Trophoblast cell (in vitro differentiated cells and primary cell): ENCODE measurements at regions not wholly inside any gene's neighbourhood (a gene's known extent, or its start where the extent isn't known, plus 50 kb on each side); places are given as distances from the start of the nearest gene placed in this dataset.
"Not testable (repeated sequence)": the region's sequence is repeated elsewhere in the genome, so short reads cannot be mapped to it uniquely, and the experiment has no call there.

Experiments
- DNase-seq, 2 donors: peaks; one replicate each; pipeline ENCODE4 v3.0.0-alpha.2; 2016
- H2AFZ ChIP-seq: 2 replicates; pipeline ENCODE4 v1.6.1; 2013; ENCODE audit warnings: low read length, moderate library complexity, mild to moderate bottlenecking; ENCODE audit not compliant: insufficient read depth, poor library complexity
- H2AK5ac ChIP-seq: 2 replicates; pipeline ENCODE4 v1.6.1; 2013; ENCODE audit warnings: mild to moderate bottlenecking, low read length
- H2BK120ac ChIP-seq: 2 replicates; pipeline ENCODE4 v1.6.1; 2013; ENCODE audit warnings: low read length, mild to moderate bottlenecking, moderate library complexity; ENCODE audit not compliant: insufficient read depth, poor library complexity
- H2BK12ac ChIP-seq: 2 replicates; pipeline ENCODE4 v1.6.1; 2013; ENCODE audit warnings: mild to moderate bottlenecking, low read length, moderate library complexity
- H2BK5ac ChIP-seq: 2 replicates; pipeline ENCODE4 v1.6.1; 2013; ENCODE audit warnings: low read length, low read depth, moderate library complexity, mild to moderate bottlenecking; ENCODE audit not compliant: poor library complexity
- H3K14ac ChIP-seq: 2 replicates; pipeline ENCODE4 v1.6.1; 2013; ENCODE audit warnings: mild to moderate bottlenecking, low read length
- H3K18ac ChIP-seq: 2 replicates; pipeline ENCODE4 v1.6.1; 2013; ENCODE audit warnings: mild to moderate bottlenecking, low read length
- H3K23ac ChIP-seq: 2 replicates; pipeline ENCODE4 v1.6.1; 2013; ENCODE audit warnings: low read length
- H3K27ac ChIP-seq: 2 replicates; pipeline ENCODE4 v1.5.1; 2013; ENCODE audit warnings: low read depth, mild to moderate bottlenecking, inconsistent platforms, low read length, moderate library complexity
- H3K27me3 ChIP-seq: 2 replicates; pipeline ENCODE4 v1.6.1; 2013; ENCODE audit warnings: inconsistent platforms, mild to moderate bottlenecking, low read length, moderate library complexity; ENCODE audit not compliant: insufficient read depth
- H3K36me3 ChIP-seq, 2 experiments: 1 replicate in 1 of 2; 2 replicates in 1 of 2; pipeline ENCODE4 v1.6.1; 2013; ENCODE audit warnings: low read length in 2 of 2, mild to moderate bottlenecking in 2 of 2, moderate library complexity in 1 of 2; ENCODE audit not compliant: insufficient read depth in 2 of 2, control insufficient read depth in 1 of 2
- H3K4ac ChIP-seq: 2 replicates; pipeline ENCODE4 v1.6.1; 2013; ENCODE audit warnings: low read depth, mild to moderate bottlenecking, low read length, moderate library complexity
- H3K4me1 ChIP-seq, 2 experiments: 1 replicate in 1 of 2; 2 replicates in 1 of 2; pipeline ENCODE4 v1.6.1; 2013; ENCODE audit warnings: low read length in 2 of 2, mild to moderate bottlenecking in 2 of 2, moderate library complexity in 1 of 2; ENCODE audit not compliant: insufficient read depth in 2 of 2, control insufficient read depth in 1 of 2
- H3K4me2 ChIP-seq: 2 replicates; pipeline ENCODE4 v1.6.1; 2013; ENCODE audit warnings: inconsistent platforms, mild to moderate bottlenecking, low read length, moderate library complexity
- H3K4me3 ChIP-seq: 2 replicates; pipeline ENCODE4 v1.5.1; 2013; ENCODE audit warnings: mild to moderate bottlenecking, low read depth, low read length, inconsistent platforms
- H3K79me1 ChIP-seq: one replicate; pipeline ENCODE4 v1.6.1; 2013; ENCODE audit warnings: low read length
- H3K79me2 ChIP-seq: 2 replicates; pipeline ENCODE4 v1.6.1; 2013; ENCODE audit warnings: low read length, mild to moderate bottlenecking; ENCODE audit not compliant: control insufficient read depth, insufficient read depth, poor library complexity
- H3K9ac ChIP-seq: 2 replicates; pipeline ENCODE4 v1.6.1; 2013; ENCODE audit warnings: mild to moderate bottlenecking, low read length
- H3K9me3 ChIP-seq: 2 replicates; pipeline ENCODE4 v1.6.1; 2013; ENCODE audit warnings: low read depth, mild to moderate bottlenecking, control low read depth, inconsistent platforms, low read length; ENCODE audit not compliant: insufficient read depth
- H4K12ac ChIP-seq: 2 replicates; pipeline ENCODE4 v1.6.1; 2013; ENCODE audit warnings: low read depth, mild to moderate bottlenecking, low read length, moderate library complexity
- H4K8ac ChIP-seq: 2 replicates; pipeline ENCODE4 v1.6.1; 2013; ENCODE audit warnings: low read depth, mild to moderate bottlenecking, low read length, moderate library complexity
- H4K91ac ChIP-seq: one replicate; pipeline ENCODE4 v1.6.1; 2013; ENCODE audit warnings: low read depth, mild to moderate bottlenecking, low read length, moderate library complexity
- WGBS: extraction: QIAGEN DNeasy Blood & Tissue Kit; methylation state at CpG from one replicate; pipeline ENCODE4 v1.1.7; 2013; ENCODE audit warnings: missing lambda C conversion rate; ENCODE audit not compliant: insufficient read length, insufficient coverage; ENCODE audit errors: extremely low coverage; 5-methylcytosine and 5-hydroxymethylcytosine counted together

DNA sequence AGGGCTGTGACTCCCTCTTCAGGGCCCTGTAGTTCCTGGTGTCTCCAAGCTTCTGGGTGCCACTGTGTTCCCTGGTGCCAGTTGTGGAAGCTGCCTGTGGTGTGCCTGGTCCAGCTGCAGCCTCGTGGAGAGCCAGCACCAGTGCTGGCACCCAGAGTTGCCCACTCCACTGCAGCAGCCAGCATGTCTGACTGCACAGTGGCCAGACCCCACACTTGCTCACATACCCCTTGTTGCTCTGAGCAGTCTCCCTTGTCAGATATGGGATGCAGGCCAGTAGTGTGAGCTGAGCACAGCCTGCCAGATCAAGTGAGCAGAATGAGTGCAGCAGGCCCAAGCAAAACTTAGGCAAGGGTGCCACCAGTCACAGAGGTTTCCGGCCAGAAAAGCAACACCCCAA, 108.6 kb downstream of the ZMAT1 start:
- Histone ChIP-seq H2BK5ac (no peak overlapping the region), H3K23ac (no peak overlapping the region), H2AK5ac (no peak overlapping the region), H4K12ac (no peak overlapping the region), H3K27me3 (no peaks in the 10 kb centered on the region), H3K36me3 (no peaks in the 10 kb centered on the region), H2AFZ (no peak overlapping the region), H3K79me2 (no peaks in the 10 kb centered on the region), H3K4ac (no peak overlapping the region), H2BK12ac (no peak overlapping the region), H3K4me1 (no peaks in the 10 kb centered on the region), H3K9ac (no peak overlapping the region), H3K4me3 (no peak overlapping the region), H3K14ac (no peak overlapping the region), H3K4me2 (no peak overlapping the region), H3K9me3 (peaks cover 4% of the 10 kb centered on the region), H4K8ac (no peak overlapping the region), H4K91ac (no peak overlapping the region), H2BK120ac (no peak overlapping the region), H3K18ac (no peak overlapping the region), H3K27ac (no peak overlapping the region), H3K79me1 (no peaks in the 10 kb centered on the region)
- no CpG with 5 or more reads among the region's 2 CpGs for WGBS
- DNase-seq, result no peak

DNA sequence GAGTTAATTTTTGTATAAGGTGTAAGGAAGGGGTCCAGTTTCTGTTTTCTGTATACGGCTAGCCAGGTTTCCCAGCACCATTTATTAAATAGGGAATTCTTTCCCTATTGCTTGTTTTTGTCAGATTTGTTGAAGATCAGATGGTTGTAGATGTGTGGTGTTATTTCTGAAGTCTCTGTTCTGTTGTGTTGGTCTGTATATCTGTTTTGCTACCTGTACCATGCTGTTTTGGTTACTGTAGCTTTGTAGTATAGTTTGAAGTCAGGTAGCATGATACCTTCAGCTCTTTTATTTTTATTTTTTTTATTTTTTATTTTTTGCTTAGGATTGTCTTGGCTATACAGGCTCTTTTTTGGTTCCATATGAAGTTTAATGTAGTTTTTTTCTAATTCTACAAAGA, 114.1 kb downstream of the ZMAT1 start:
- not testable (repeated sequence) for H3K27me3 ChIP-seq, H3K79me1 ChIP-seq, H2BK120ac ChIP-seq, H3K4me2 ChIP-seq, H3K9me3 ChIP-seq, H3K79me2 ChIP-seq, H3K4ac ChIP-seq, H3K9ac ChIP-seq, H3K23ac ChIP-seq, H4K8ac ChIP-seq, H2BK5ac ChIP-seq, H3K18ac ChIP-seq, H3K36me3 ChIP-seq, DNase-seq, H3K14ac ChIP-seq, H4K12ac ChIP-seq, H4K91ac ChIP-seq, H3K27ac ChIP-seq, H3K4me1 ChIP-seq, H2AFZ ChIP-seq, H3K4me3 ChIP-seq, H2AK5ac ChIP-seq, H2BK12ac ChIP-seq
- WGBS, result no CpG with 5 or more reads among the region's 1 CpG

- H2AFZ ChIP-seq, result no peak overlapping the region
- H3K27me3 ChIP-seq, result no peaks in the 10 kb centered on the region
- H3K14ac ChIP-seq, result no peak overlapping the region
- H3K79me1 ChIP-seq, result no peaks in the 10 kb centered on the region
- no peak overlapping the region for H3K4me3 ChIP-seq
- H4K12ac ChIP-seq, result no peak overlapping the region
- H3K79me2 ChIP-seq, result no peaks in the 10 kb centered on the region
- H2BK5ac ChIP-seq, result no peak overlapping the region
- H2AK5ac ChIP-seq, result no peak overlapping the region
- no peak overlapping the region for H4K8ac ChIP-seq
- no peak overlapping the region for H3K4me2 ChIP-seq
- no peak overlapping the region for H4K91ac ChIP-seq
- peaks cover 5% of the 10 kb centered on the region for H3K9me3 ChIP-seq
- H2BK12ac ChIP-seq, result no peak overlapping the region
- no peak overlapping the region for H3K4ac ChIP-seq
- no peaks in the 10 kb centered on the region for H3K36me3 ChIP-seq
- H3K23ac ChIP-seq, result no peak overlapping the region
- no peak overlapping the region for H3K18ac ChIP-seq
- no CpG with 5 or more reads among the region's 6 CpGs for WGBS
- no peak overlapping the region for H2BK120ac ChIP-seq
- H3K4me1 ChIP-seq, result no peaks in the 10 kb centered on the region
- no peak overlapping the region for H3K27ac ChIP-seq
- no peak for DNase-seq
- H3K9ac ChIP-seq, result no peak overlapping the region
These were observed 118.6 kb downstream of the ZMAT1 start for GRCh38 chrX:101813200-101813599.

DNA sequence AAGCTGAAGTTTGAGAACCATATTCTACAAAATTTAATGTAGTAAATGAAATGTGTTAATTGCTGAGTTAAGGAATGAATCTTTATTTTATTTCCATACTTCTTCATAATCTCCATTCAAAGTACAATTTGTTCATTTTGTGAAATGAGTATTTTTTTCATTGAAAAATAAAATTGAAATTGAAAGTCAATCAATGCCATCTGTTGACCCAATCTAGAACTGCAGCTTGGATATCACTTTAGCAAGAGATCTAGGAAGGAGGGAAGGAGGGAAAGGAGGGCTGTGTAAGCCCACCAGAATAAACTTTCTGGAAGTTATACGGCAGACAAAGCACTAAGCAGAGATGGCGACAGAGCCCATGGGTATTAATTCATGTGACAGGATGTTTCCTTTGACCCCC, 128.4 kb downstream of the ZMAT1 start:
- H3K79me1 ChIP-seq, result no peaks in the 10 kb centered on the region
- no peak overlapping the region for H2BK120ac ChIP-seq
- H3K4me3 ChIP-seq, result no peak overlapping the region
- H3K9me3 ChIP-seq, result no peaks in the 10 kb centered on the region
- WGBS, result no CpG with 5 or more reads among the region's 2 CpGs
- no peak overlapping the region for H3K9ac ChIP-seq
- H2AK5ac ChIP-seq, result no peak overlapping the region
- no peak overlapping the region for H3K4me2 ChIP-seq
- H3K23ac ChIP-seq, result no peak overlapping the region
- H3K27me3 ChIP-seq, result no peaks in the 10 kb centered on the region
- no peak overlapping the region for H3K27ac ChIP-seq
- no peak overlapping the region for H2AFZ ChIP-seq
- H4K12ac ChIP-seq, result no peak overlapping the region
- H3K36me3 ChIP-seq, result no peaks in the 10 kb centered on the region
- no peak overlapping the region for H3K18ac ChIP-seq
- no peak overlapping the region for H3K4ac ChIP-seq
- H4K91ac ChIP-seq, result no peak overlapping the region
- DNase-seq, result peak; percentile 2 to 3
- H3K14ac ChIP-seq, result no peak overlapping the region
- H2BK12ac ChIP-seq, result no peak overlapping the region
- no peak overlapping the region for H2BK5ac ChIP-seq
- no peak overlapping the region for H4K8ac ChIP-seq
- H3K79me2 ChIP-seq, result no peaks in the 10 kb centered on the region
- no peaks in the 10 kb centered on the region for H3K4me1 ChIP-seq
